Frontal cortex (tissue), 3 donors: ENCODE measurements at regions not wholly inside any gene's neighbourhood (a gene's known extent, or its start where the extent isn't known, plus 50 kb on each side); places are given as distances from the start of the nearest gene placed in this dataset.

Source experiments
- DNase-seq, 2 donors: peaks; one replicate each; pipeline ENCODE4 v3.0.0; 2012; ENCODE audit warnings: low spot score in 2 of 2
- FAIRE-seq: peaks from 2 replicates; lab custom pipeline; 2012; peaks lifted over from hg19 to GRCh38; lab: Jason Lieb, UNC
- donor health status: control.
- donor health status: control.
- donor health status: control.

GRCh38 chr18:34083910-34084535 is 140.7 kb downstream of the NOL4 start:
- DNase-seq (no peak), FAIRE-seq (no peak)

- FAIRE-seq (peak; percentile 58), DNase-seq (no peak)
Measured at GRCh38 chr18:34077599-34077998, 147.1 kb downstream of the NOL4 start.

- DNase-seq (no peak), FAIRE-seq (no peak)
Measured at GRCh38 chr18:34075963-34076860, 148.5 kb downstream of the NOL4 start.

- no peak for DNase-seq
- FAIRE-seq = no peak
Measured at GRCh38 chr18:34061226-34061625, 163.5 kb downstream of the NOL4 start.

GRCh38 chr18:34055227-34055626 is 169.5 kb downstream of the NOL4 start:
- DNase-seq (no peak), FAIRE-seq (no peak)

GRCh38 chr18:34050661-34051060 is 174.1 kb downstream of the NOL4 start:
- FAIRE-seq (no peak), DNase-seq (no peak)

- FAIRE-seq (no peak), DNase-seq (no peak)
Measured at GRCh38 chr18:34049511-34049910, 175.2 kb downstream of the NOL4 start.

- DNase-seq = no peak
- FAIRE-seq = no peak
Measured at GRCh38 chr18:34048423-34048822, 176.3 kb downstream of the NOL4 start.

GRCh38 chr18:34042423-34043146 is 182.1 kb downstream of the NOL4 start:
- FAIRE-seq (no peak), DNase-seq (no peak)

GRCh38 chr18:34039611-34040010 is 185.1 kb downstream of the NOL4 start:
- DNase-seq = no peak
- no peak for FAIRE-seq

- DNase-seq (no peak), FAIRE-seq (no peak)
Measured at GRCh38 chr18:34039201-34039600, 185.5 kb downstream of the NOL4 start.

- DNase-seq (no peak), FAIRE-seq (no peak)
Measured at GRCh38 chr18:34038086-34038485, 186.6 kb downstream of the NOL4 start.

- DNase-seq = no peak
Measured at GRCh38 chr18:34033968-34034367, 190.7 kb downstream of the NOL4 start.

GRCh38 chr18:34031810-34032209 is 192.9 kb downstream of the NOL4 start:
- no peak for FAIRE-seq
- DNase-seq = no peak

More at GRCh38 chr18:34033968-34034367, 190.7 kb downstream of the NOL4 start:
- no peak for FAIRE-seq

- FAIRE-seq (no peak), DNase-seq (no peak)
Measured at GRCh38 chr18:34028324-34028723, 196.4 kb downstream of the NOL4 start.

- no peak for DNase-seq
- no peak for FAIRE-seq
Measured at GRCh38 chr18:34025191-34025801, 199.4 kb downstream of the NOL4 start.

GRCh38 chr18:34023471-34023870 is 201.2 kb downstream of the NOL4 start:
- FAIRE-seq (no peak), DNase-seq (no peak)

GRCh38 chr18:34018336-34018735 is 206.4 kb downstream of the NOL4 start:
- no peak for DNase-seq
- FAIRE-seq = no peak

GRCh38 chr18:34003687-34004086 is 221.0 kb downstream of the NOL4 start:
- no peak for FAIRE-seq
- no peak for DNase-seq

- FAIRE-seq = no peak
- no peak for DNase-seq
Measured at GRCh38 chr18:34002130-34002529, 222.6 kb downstream of the NOL4 start.
